H9 (cell line): ENCODE measurements at regions not wholly inside any gene's neighbourhood (a gene's known extent, or its start where the extent isn't known, plus 50 kb on each side); places are given as distances from the start of the nearest gene placed in this dataset.

Experiments used
- DNase-seq: peaks from one replicate; pipeline ENCODE4 v3.0.0-alpha.2; 2017
- H2AFZ ChIP-seq: one replicate; pipeline ENCODE4 v1.6.1; 2013; ENCODE audit warnings: mild to moderate bottlenecking, low read length, control low read depth, moderate library complexity
- H2AK5ac ChIP-seq: 2 replicates; pipeline ENCODE4 v1.6.1; 2013; ENCODE audit warnings: low read length, control low read depth, mixed read lengths; ENCODE audit not compliant: insufficient read length
- H2BK120ac ChIP-seq: one replicate; pipeline ENCODE4 v1.6.1; 2013; ENCODE audit warnings: low read depth, mild to moderate bottlenecking, low read length, control low read depth, inconsistent platforms; ENCODE audit not compliant: poor library complexity, severe bottlenecking
- H2BK12ac ChIP-seq: 2 replicates; pipeline ENCODE4 v1.6.1; 2013; ENCODE audit warnings: low read length, control low read depth, mixed read lengths, low read depth; ENCODE audit not compliant: insufficient read length
- H2BK15ac ChIP-seq: 2 replicates; pipeline ENCODE4 v1.6.1; 2013; ENCODE audit warnings: low read depth, low read length, control low read depth
- H2BK20ac ChIP-seq: one replicate; pipeline ENCODE4 v1.6.1; 2013; ENCODE audit warnings: low read depth, mild to moderate bottlenecking, low read length, control low read depth, inconsistent platforms; ENCODE audit not compliant: poor library complexity, severe bottlenecking
- H2BK5ac ChIP-seq: 2 replicates; pipeline ENCODE4 v1.6.1; 2013; ENCODE audit warnings: low read length, control low read depth, mixed read lengths; ENCODE audit not compliant: insufficient read length
- H3K14ac ChIP-seq: 2 replicates; pipeline ENCODE4 v1.6.1; 2013; ENCODE audit warnings: low read length, control low read depth; ENCODE audit not compliant: insufficient read depth
- H3K18ac ChIP-seq: 2 replicates; pipeline ENCODE4 v1.6.1; 2013; ENCODE audit warnings: low read depth, mild to moderate bottlenecking, mixed read lengths, low read length, control low read depth; ENCODE audit not compliant: insufficient read length
- H3K23ac ChIP-seq: 2 replicates; pipeline ENCODE4 v1.6.1; 2013; ENCODE audit warnings: low read length, control low read depth, mixed read lengths, low read depth; ENCODE audit not compliant: insufficient read length
- H3K23me2 ChIP-seq: 2 replicates; pipeline ENCODE4 v1.6.1; 2013; ENCODE audit warnings: low read depth, mild to moderate bottlenecking, mixed read lengths, low read length, control low read depth; ENCODE audit not compliant: insufficient read length, poor library complexity, severe bottlenecking
- H3K27ac ChIP-seq: 2 replicates; pipeline ENCODE4 v1.5.1; 2013; ENCODE audit warnings: low read length, control low read depth, mixed read lengths, low read depth; ENCODE audit not compliant: insufficient read length
- H3K27me3 ChIP-seq: 2 replicates; pipeline ENCODE4 v1.6.1; 2013; ENCODE audit warnings: low read length, control low read depth, inconsistent platforms; ENCODE audit not compliant: insufficient read depth
- H3K4ac ChIP-seq: 2 replicates; pipeline ENCODE4 v1.6.1; 2013; ENCODE audit warnings: low read depth, mild to moderate bottlenecking, control low read depth, inconsistent platforms, low read length, moderate library complexity
- H3K4me1 ChIP-seq: 2 replicates; pipeline ENCODE4 v1.6.1; 2013; ENCODE audit warnings: low read length, control low read depth, inconsistent platforms; ENCODE audit not compliant: insufficient read depth
- H3K4me2 ChIP-seq: 2 replicates; pipeline ENCODE4 v1.6.1; 2013; ENCODE audit warnings: low read length, control low read depth, mixed read lengths; ENCODE audit not compliant: insufficient read length, insufficient read depth
- H3K56ac ChIP-seq: 2 replicates; pipeline ENCODE4 v1.6.1; 2013; ENCODE audit warnings: low read depth, mild to moderate bottlenecking, mixed read lengths, low read length, control low read depth; ENCODE audit not compliant: insufficient read length
- H3K79me1 ChIP-seq: 2 replicates; pipeline ENCODE4 v1.6.1; 2013; ENCODE audit warnings: low read depth, mild to moderate bottlenecking, moderate library complexity, low read length, control low read depth, inconsistent platforms; ENCODE audit not compliant: insufficient read depth, poor library complexity, severe bottlenecking
- H3K79me2 ChIP-seq: 2 replicates; pipeline ENCODE4 v1.6.1; 2013; ENCODE audit warnings: low read length, control low read depth, inconsistent platforms; ENCODE audit not compliant: insufficient read depth
- H3K9ac ChIP-seq: 2 replicates; pipeline ENCODE4 v1.6.1; 2013; ENCODE audit warnings: low read length, control low read depth, mixed read lengths; ENCODE audit not compliant: insufficient read length; ENCODE audit errors: extremely low read depth
- H3K9me3 ChIP-seq: one replicate; pipeline ENCODE4 v1.6.1; 2013; ENCODE audit warnings: low read depth, low read length, inconsistent platforms; ENCODE audit not compliant: control insufficient read depth
- H3T11ph ChIP-seq: one replicate; pipeline ENCODE4 v1.6.1; 2013; ENCODE audit warnings: mild to moderate bottlenecking, low read length, control low read depth, inconsistent platforms
- H4K20me1 ChIP-seq: one replicate; pipeline ENCODE4 v1.6.1; 2013; ENCODE audit not compliant: control insufficient read depth, insufficient read length, insufficient read depth
- H4K5ac ChIP-seq: 2 replicates; pipeline ENCODE4 v1.6.1; 2013; ENCODE audit warnings: low read depth, mild to moderate bottlenecking, mixed read lengths, low read length, control low read depth; ENCODE audit not compliant: insufficient read length
- H4K8ac ChIP-seq: replicated peaks from 2 replicates; pipeline ENCODE4 v1.6.1; 2013; ENCODE audit warnings: low read length, control low read depth, mixed read lengths, low read depth; ENCODE audit not compliant: insufficient read length
- H4K91ac ChIP-seq: 2 replicates; pipeline ENCODE4 v1.6.1; 2013; ENCODE audit warnings: low read depth, mild to moderate bottlenecking, moderate library complexity, mixed read lengths, low read length, control low read depth; ENCODE audit not compliant: insufficient read length
- H3K27ac Mint-ChIP-seq, 3 experiments: 2 replicates in 2 of 3; 3 replicates in 1 of 3; pipeline ENCODE4 v1.8.0; 2020 to 2021; ENCODE audit warnings: mixed read lengths in 3 of 3, mild to moderate bottlenecking in 1 of 3, moderate library complexity in 1 of 3
- H3K27me3 Mint-ChIP-seq: 2 replicates; pipeline ENCODE4 v1.8.0; 2021; ENCODE audit warnings: low read depth, mild to moderate bottlenecking, moderate library complexity, mixed read lengths
- H3K36me3 Mint-ChIP-seq, 3 experiments: 2 replicates in 2 of 3; 3 replicates in 1 of 3; pipeline ENCODE4 v1.8.0; 2020 to 2021; ENCODE audit warnings: low read depth in 3 of 3, mixed read lengths in 3 of 3; ENCODE audit not compliant: insufficient read depth in 1 of 3
- H3K4me1 Mint-ChIP-seq, 2 experiments: 2 replicates each; pipeline ENCODE4 v1.8.0; 2020; ENCODE audit warnings: mixed read lengths in 2 of 2
- H3K4me3 Mint-ChIP-seq, 2 experiments: 2 replicates in 1 of 2; 3 replicates in 1 of 2; pipeline ENCODE4 v1.8.0; 2020 to 2021; ENCODE audit warnings: mild to moderate bottlenecking in 2 of 2, mixed read lengths in 2 of 2, moderate library complexity in 1 of 2
- H3K9me3 Mint-ChIP-seq, 2 experiments: 2 replicates in 1 of 2; 3 replicates in 1 of 2; pipeline ENCODE4 v1.8.0; 2020; ENCODE audit warnings: mild to moderate bottlenecking in 2 of 2, mixed read lengths in 2 of 2, moderate library complexity in 1 of 2
- CTCF ChIP-seq: fragments of 200-600 bp; sonication (generic); conservative IDR thresholded peaks from 3 replicates; pipeline ENCODE4 v1.8.0; 2021; ENCODE audit warnings: antibody characterized with exemption, mild to moderate bottlenecking
- whole genome bisulfite sequencing: extraction: QIAGEN DNeasy Blood & Tissue Kit; methylation state at CpG from one replicate; pipeline ENCODE4 v1.1.7; 2013; ENCODE audit warnings: missing lambda C conversion rate, low lambda C conversion rate, mixed read lengths; ENCODE audit not compliant: insufficient read length; ENCODE audit errors: extremely low coverage; 5-methylcytosine and 5-hydroxymethylcytosine counted together

- Histone ChIP-seq H3K23me2 (no peaks in the 10 kb centered on the region), H4K5ac (no peak overlapping the region), H3T11ph (no peak overlapping the region), H2BK15ac (no peak overlapping the region), H2BK20ac (no peak overlapping the region), H3K9me3 (no peaks in the 10 kb centered on the region), H3K27ac (no peak overlapping the region), H2BK5ac (no peak overlapping the region), H2AK5ac (no peak overlapping the region), H3K4me1 (no peaks in the 10 kb centered on the region), H3K27me3 (no peaks in the 10 kb centered on the region), H3K18ac (no peak overlapping the region), H3K56ac (no peak overlapping the region), H3K14ac (no peak overlapping the region), H2AFZ (no peak overlapping the region), H3K79me2 (no peaks in the 10 kb centered on the region), H3K79me1 (no peaks in the 10 kb centered on the region), H3K23ac (no peak overlapping the region), H3K9ac (no peak overlapping the region), H3K4me2 (no peak overlapping the region), H2BK120ac (no peak overlapping the region), H3K4ac (no peak overlapping the region), H4K91ac (no peak overlapping the region), H4K8ac (no peak overlapping the region), H2BK12ac (no peak overlapping the region), H4K20me1 (no peaks in the 10 kb centered on the region)
- H3K36me3 Mint-ChIP-seq, result no peaks in the 10 kb centered on the region; a peak in 1 of 7 replicates
- DNase-seq, result no peak
- H3K9me3 Mint-ChIP-seq, result no peaks in the 10 kb centered on the region
- no peaks in the 10 kb centered on the region; the same call in 1 of the 2 replicates for H3K27me3 Mint-ChIP-seq
- WGBS, result no CpG with 5 or more reads among the region's 3 CpGs
- H3K4me3 Mint-ChIP-seq, result no peak overlapping the region
- no peak for TF ChIP-seq CTCF
- H3K4me1 Mint-ChIP-seq, result no peaks in the 10 kb centered on the region
- no peak overlapping the region for H3K27ac Mint-ChIP-seq
Measured at GRCh38 chr2:19000776-19001175, 357.6 kb downstream of the OSR1 start.
